ENCODE measurements at regions not wholly inside any gene's neighbourhood (a gene's known extent, or its start where the extent isn't known, plus 50 kb on each side); places are given as distances from the start of the nearest gene placed in this dataset.
"Not testable (repeated sequence)": the region's sequence is repeated elsewhere in the genome, so short reads cannot be mapped to it uniquely, and the experiment has no call there.

- H4K20me1 ChIP-seq, result no peaks in the 10 kb centered on the region
- peaks cover 32% of the 10 kb centered on the region for H3K4me1 ChIP-seq
- H3K9ac ChIP-seq, result no peak overlapping the region
- H3K4me3 ChIP-seq, result no peak overlapping the region
- no peak overlapping the region for H3K27ac ChIP-seq
- H3K27me3 ChIP-seq, result no peaks in the 10 kb centered on the region
- no peaks in the 10 kb centered on the region for H3K9me3 ChIP-seq
- H3K4me2 ChIP-seq, result no peak overlapping the region
- TF ChIP-seq Cebpa-rat (IDR thresholded peaks at IDR 0.05), result no peak
- no peaks in the 10 kb centered on the region for H3K36me3 ChIP-seq
These were observed 353.9 kb upstream of the C16orf82 start for GRCh38 chr16:26712876-26713275.

DNA sequence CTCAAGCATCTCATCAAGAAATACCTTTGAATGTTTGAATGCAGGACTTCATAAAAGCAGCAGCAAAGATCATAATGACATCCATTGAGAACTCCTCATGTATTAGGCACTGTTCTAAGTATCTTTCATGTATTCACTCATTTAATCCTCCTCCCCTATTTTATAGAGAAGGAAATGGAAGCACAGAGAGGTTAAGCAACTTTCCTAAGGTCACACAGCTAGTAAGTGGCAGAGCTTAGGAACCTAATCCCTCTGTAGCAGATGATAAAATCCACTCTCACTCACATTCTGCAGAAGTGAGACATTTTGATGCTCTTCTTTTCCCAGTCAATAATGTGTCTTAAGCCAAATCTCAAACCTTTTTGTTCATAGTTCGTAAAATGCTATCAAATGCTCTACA, 350.8 kb upstream of the C16orf82 start:
- Histone ChIP-seq H3K27ac (no peak overlapping the region), H3K9me3 (no peaks in the 10 kb centered on the region), H3K4me3 (no peak overlapping the region), H4K20me1 (no peaks in the 10 kb centered on the region), H3K36me3 (no peaks in the 10 kb centered on the region), H3K4me2 (no peak overlapping the region), H3K4me1 (peaks cover 25% of the 10 kb centered on the region), H3K9ac (no peak overlapping the region), H3K27me3 (no peaks in the 10 kb centered on the region)
- TF ChIP-seq Cebpa-rat (IDR thresholded peaks at IDR 0.05), result no peak

DNA sequence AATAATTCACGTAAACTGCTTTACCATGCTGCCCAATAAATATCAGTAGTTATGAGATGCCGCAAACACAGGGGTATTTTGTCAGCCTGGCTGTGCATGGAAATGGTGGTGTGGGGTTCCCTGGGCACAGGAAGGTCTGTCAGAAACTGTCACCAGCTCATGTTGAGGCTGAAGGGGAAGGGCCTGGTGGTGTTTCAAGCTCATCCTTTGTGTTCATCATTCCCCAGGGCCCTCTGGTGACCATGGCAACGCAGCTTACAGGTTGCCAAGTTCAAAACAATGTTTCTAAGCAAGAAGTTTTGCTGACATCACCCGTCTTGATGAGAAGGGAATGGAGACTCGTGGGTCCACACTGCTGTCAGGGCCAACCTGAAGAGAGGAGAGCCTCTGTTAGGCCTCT, 348.9 kb upstream of the C16orf82 start:
- TF ChIP-seq Cebpa-rat (IDR thresholded peaks at IDR 0.05), result no peak
- Histone ChIP-seq H3K9me3 (no peaks in the 10 kb centered on the region), H3K4me1 (peaks cover 23% of the 10 kb centered on the region), H3K4me3 (no peak overlapping the region), H4K20me1 (no peaks in the 10 kb centered on the region), H3K9ac (no peak overlapping the region), H3K36me3 (no peaks in the 10 kb centered on the region), H3K27me3 (no peaks in the 10 kb centered on the region), H3K27ac (no peak overlapping the region), H3K4me2 (peak overlapping the region; percentile 55)

- H3K27me3 ChIP-seq, result no peaks in the 10 kb centered on the region
These were observed 345.4 kb upstream of the C16orf82 start for GRCh38 chr16:26721290-26721689.

GRCh38 chr16:26721957-26722356, 344.8 kb upstream of the C16orf82 start:
- not testable (repeated sequence) for H3K4me3 ChIP-seq

More at GRCh38 chr16:26721290-26721689, 345.4 kb upstream of the C16orf82 start:
- peaks cover 10% of the 10 kb centered on the region for H3K4me1 ChIP-seq
- no peak overlapping the region for H3K9ac ChIP-seq
- H3K4me2 ChIP-seq, result no peak overlapping the region
- H4K20me1 ChIP-seq, result no peaks in the 10 kb centered on the region
- H3K4me3 ChIP-seq, result no peak overlapping the region
- no peak overlapping the region for H3K27ac ChIP-seq
- no peaks in the 10 kb centered on the region for H3K9me3 ChIP-seq
- TF ChIP-seq Cebpa-rat (IDR thresholded peaks at IDR 0.05), result no peak
- H3K36me3 ChIP-seq, result no peaks in the 10 kb centered on the region

GRCh38 chr16:26724189-26724588, 342.5 kb upstream of the C16orf82 start:
- H3K4me1 ChIP-seq, result no peaks in the 10 kb centered on the region
- H3K36me3 ChIP-seq, result no peaks in the 10 kb centered on the region
- no peaks in the 10 kb centered on the region for H3K27me3 ChIP-seq
- H3K4me3 ChIP-seq, result no peak overlapping the region
- no peaks in the 10 kb centered on the region for H4K20me1 ChIP-seq
- no peak for TF ChIP-seq Cebpa-rat (IDR thresholded peaks at IDR 0.05)
- H3K9me3 ChIP-seq, result no peaks in the 10 kb centered on the region
- no peak overlapping the region for H3K9ac ChIP-seq
- no peak overlapping the region for H3K27ac ChIP-seq
- H3K4me2 ChIP-seq, result no peak overlapping the region

More at GRCh38 chr16:26721957-26722356, 344.8 kb upstream of the C16orf82 start:
- not testable (repeated sequence) for H3K36me3 ChIP-seq, H3K9me3 ChIP-seq, H3K4me2 ChIP-seq, H3K9ac ChIP-seq, H3K27ac ChIP-seq, H3K27me3 ChIP-seq, H4K20me1 ChIP-seq
- H3K4me1 ChIP-seq, result peaks cover 10% of the 10 kb centered on the region

GRCh38 chr16:26727848-26728247, 338.9 kb upstream of the C16orf82 start:
- no peaks in the 10 kb centered on the region for H3K27me3 ChIP-seq
- H3K4me3 ChIP-seq, result no peak overlapping the region

GRCh38 chr16:26729951-26730541, 336.7 kb upstream of the C16orf82 start:
- no peak for TF ChIP-seq Cebpa-rat (IDR thresholded peaks at IDR 0.05)

More at GRCh38 chr16:26727848-26728247, 338.9 kb upstream of the C16orf82 start:
- H3K9ac ChIP-seq, result no peak overlapping the region
- no peaks in the 10 kb centered on the region for H3K9me3 ChIP-seq
- H3K4me2 ChIP-seq, result no peak overlapping the region
- H4K20me1 ChIP-seq, result no peaks in the 10 kb centered on the region
- H3K36me3 ChIP-seq, result no peaks in the 10 kb centered on the region
- no peak for TF ChIP-seq Cebpa-rat (IDR thresholded peaks at IDR 0.05)
- no peaks in the 10 kb centered on the region for H3K4me1 ChIP-seq
- no peak overlapping the region for H3K27ac ChIP-seq

DNA sequence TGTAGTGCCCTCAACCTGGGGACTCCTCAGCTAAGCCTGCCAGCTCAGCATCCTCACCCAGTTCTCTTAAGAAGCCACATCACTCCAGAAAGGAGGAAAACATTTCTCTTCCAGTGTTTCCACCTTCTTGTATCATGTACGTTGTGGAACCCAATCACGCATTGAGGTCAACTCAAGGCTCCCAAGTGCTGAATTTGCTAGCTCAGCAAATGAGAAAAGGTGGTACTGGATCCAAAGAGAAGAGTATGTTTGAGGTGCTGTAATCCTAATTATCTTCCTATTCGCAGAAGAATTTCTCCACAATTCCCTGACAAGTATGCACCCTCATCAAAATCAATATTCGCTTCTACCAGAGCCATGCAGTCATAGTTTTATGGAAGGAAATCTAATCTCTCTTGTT, 335.0 kb upstream of the C16orf82 start:
- no peak overlapping the region for H3K9ac ChIP-seq
- no peaks in the 10 kb centered on the region for H3K9me3 ChIP-seq
- no peak for TF ChIP-seq Cebpa-rat (IDR thresholded peaks at IDR 0.05)
- no peaks in the 10 kb centered on the region for H3K4me1 ChIP-seq
- H3K4me2 ChIP-seq, result no peak overlapping the region
- H4K20me1 ChIP-seq, result no peaks in the 10 kb centered on the region
- no peak overlapping the region for H3K4me3 ChIP-seq
- H3K27ac ChIP-seq, result no peak overlapping the region
- no peaks in the 10 kb centered on the region for H3K36me3 ChIP-seq
- no peaks in the 10 kb centered on the region for H3K27me3 ChIP-seq

More at GRCh38 chr16:26729951-26730541, 336.7 kb upstream of the C16orf82 start:
- H3K36me3 ChIP-seq, result no peaks in the 10 kb centered on the region
- H3K27me3 ChIP-seq, result no peaks in the 10 kb centered on the region
- H3K4me1 ChIP-seq, result no peaks in the 10 kb centered on the region
- H3K4me2 ChIP-seq, result no peak overlapping the region
- H3K4me3 ChIP-seq, result no peak overlapping the region
- no peaks in the 10 kb centered on the region for H3K9me3 ChIP-seq
- H4K20me1 ChIP-seq, result no peaks in the 10 kb centered on the region
- H3K27ac ChIP-seq, result no peak overlapping the region
- H3K9ac ChIP-seq, result no peak overlapping the region

GRCh38 chr16:26733710-26734109, 333.0 kb upstream of the C16orf82 start:
- no peaks in the 10 kb centered on the region for H4K20me1 ChIP-seq
- H3K27ac ChIP-seq, result no peak overlapping the region
- no peak for TF ChIP-seq Cebpa-rat (IDR thresholded peaks at IDR 0.05)
- H3K4me2 ChIP-seq, result no peak overlapping the region
- no peaks in the 10 kb centered on the region for H3K4me1 ChIP-seq
- H3K4me3 ChIP-seq, result no peak overlapping the region
- H3K36me3 ChIP-seq, result no peaks in the 10 kb centered on the region
- H3K9me3 ChIP-seq, result no peaks in the 10 kb centered on the region
- no peak overlapping the region for H3K9ac ChIP-seq
- no peaks in the 10 kb centered on the region for H3K27me3 ChIP-seq

- no peak overlapping the region for H3K4me3 ChIP-seq
- H3K27me3 ChIP-seq, result no peaks in the 10 kb centered on the region
- H4K20me1 ChIP-seq, result no peaks in the 10 kb centered on the region
- TF ChIP-seq Cebpa-rat (IDR thresholded peaks at IDR 0.05), result no peak
- H3K4me1 ChIP-seq, result no peaks in the 10 kb centered on the region
- H3K4me2 ChIP-seq, result no peak overlapping the region
- no peaks in the 10 kb centered on the region for H3K9me3 ChIP-seq
- no peak overlapping the region for H3K27ac ChIP-seq
- no peaks in the 10 kb centered on the region for H3K36me3 ChIP-seq
- H3K9ac ChIP-seq, result no peak overlapping the region
These were observed 331.2 kb upstream of the C16orf82 start for GRCh38 chr16:26735521-26735920.
